ENCODE measurements at regions not wholly inside any gene's neighbourhood (a gene's known extent, or its start where the extent isn't known, plus 50 kb on each side); places are given as distances from the start of the nearest gene placed in this dataset.

DNA sequence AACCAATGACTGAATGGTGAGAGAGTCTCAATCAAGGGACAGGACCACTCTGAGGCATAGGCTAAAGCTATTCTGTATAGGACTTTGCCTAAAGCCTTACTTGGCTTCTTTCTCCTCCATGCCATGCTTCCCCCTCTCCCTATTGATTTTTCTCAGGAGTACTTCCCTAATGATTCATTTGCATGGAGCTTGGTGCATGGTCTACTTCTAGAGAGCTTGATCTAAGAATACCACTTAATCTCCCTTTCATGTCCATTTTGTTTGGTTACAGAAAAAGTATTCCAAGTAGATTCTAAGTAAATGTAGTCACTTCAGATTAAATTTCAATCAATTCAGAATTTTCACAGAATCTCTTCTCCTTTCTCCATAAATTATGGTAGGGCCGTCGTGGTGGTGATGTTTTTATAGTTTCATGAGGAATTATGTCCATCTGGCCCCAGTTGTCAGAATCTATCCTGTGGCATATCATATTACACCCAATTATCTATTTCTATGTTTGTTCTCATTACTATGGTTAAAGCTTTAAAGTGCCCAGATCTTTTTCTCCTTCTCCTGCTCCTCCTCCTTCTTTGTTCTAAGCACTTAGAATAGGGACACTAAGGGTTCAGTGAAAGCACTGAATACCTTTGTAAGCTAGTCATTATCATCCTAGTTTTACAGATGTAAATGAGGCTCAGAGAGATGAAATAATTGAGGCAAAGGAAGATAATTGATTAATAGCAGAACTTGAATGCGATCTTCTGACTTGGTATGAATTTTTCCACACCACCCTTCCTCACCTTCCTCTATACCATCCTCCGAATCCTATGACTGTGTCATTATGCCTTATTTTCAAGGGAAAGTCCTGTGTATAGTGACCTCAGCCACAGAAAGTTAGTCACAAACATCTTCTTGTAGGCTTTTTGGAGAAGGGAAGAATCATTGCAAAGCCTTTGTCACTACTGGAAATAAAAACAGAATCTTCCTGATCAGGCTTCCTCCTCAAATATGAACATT is 85.6 kb upstream of the ZRANB2 start:
- Histone ChIP-seq H3K36me3 (ENCODE audit: control insufficient read depth, insufficient read depth, low read length) (no peaks in the 10 kb centered on the region), H3K27me3 (replicated peaks; ENCODE audit: control insufficient read depth, insufficient read depth, low read length) (no peaks in the 10 kb centered on the region), H3K4me3 (replicated peaks; ENCODE audit: low read depth, low read length) (no peak overlapping the region)
- no peak for DNase-seq (ENCODE audit: extremely low read depth, insufficient read length)
- TF ChIP-seq, protein P1, sequence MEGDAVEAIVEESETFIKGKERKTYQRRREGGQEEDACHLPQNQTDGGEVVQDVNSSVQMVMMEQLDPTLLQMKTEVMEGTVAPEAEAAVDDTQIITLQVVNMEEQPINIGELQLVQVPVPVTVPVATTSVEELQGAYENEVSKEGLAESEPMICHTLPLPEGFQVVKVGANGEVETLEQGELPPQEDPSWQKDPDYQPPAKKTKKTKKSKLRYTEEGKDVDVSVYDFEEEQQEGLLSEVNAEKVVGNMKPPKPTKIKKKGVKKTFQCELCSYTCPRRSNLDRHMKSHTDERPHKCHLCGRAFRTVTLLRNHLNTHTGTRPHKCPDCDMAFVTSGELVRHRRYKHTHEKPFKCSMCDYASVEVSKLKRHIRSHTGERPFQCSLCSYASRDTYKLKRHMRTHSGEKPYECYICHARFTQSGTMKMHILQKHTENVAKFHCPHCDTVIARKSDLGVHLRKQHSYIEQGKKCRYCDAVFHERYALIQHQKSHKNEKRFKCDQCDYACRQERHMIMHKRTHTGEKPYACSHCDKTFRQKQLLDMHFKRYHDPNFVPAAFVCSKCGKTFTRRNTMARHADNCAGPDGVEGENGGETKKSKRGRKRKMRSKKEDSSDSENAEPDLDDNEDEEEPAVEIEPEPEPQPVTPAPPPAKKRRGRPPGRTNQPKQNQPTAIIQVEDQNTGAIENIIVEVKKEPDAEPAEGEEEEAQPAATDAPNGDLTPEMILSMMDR (IDR thresholded peaks at IDR 0.05; ENCODE audit: insufficient read depth, low read length, poor library complexity, severe bottlenecking): no peak

DNA sequence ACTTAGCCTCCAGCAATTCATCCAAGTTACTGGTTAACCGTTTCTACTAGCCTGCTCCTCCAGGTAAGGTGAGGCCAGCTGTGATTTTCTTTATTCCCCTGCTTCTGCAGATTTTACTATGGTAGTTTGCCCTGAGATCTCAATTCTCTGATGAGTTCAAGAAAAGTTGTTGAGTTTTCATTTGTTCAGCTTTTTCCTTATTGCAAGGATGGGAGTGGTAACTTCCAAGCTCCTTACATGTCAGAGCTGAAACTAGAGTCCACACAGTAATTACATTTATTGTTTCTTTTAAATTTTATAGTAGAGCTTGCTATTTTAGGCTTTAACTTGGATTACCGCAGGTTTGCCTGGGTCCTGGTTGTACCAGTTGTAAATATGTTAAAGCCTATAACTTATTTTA is 76.9 kb upstream of the ZRANB2 start:
- TF ChIP-seq, protein P1 (IDR thresholded peaks at IDR 0.05; ENCODE audit: insufficient read depth, low read length, poor library complexity, severe bottlenecking): no peak
- H3K4me3 ChIP-seq (replicated peaks; ENCODE audit: low read depth, low read length): no peak overlapping the region
- no peaks in the 10 kb centered on the region for H3K36me3 ChIP-seq (ENCODE audit: control insufficient read depth, insufficient read depth, low read length)
- DNase-seq (ENCODE audit: extremely low read depth, insufficient read length): no peak
- H3K27me3 ChIP-seq (replicated peaks; ENCODE audit: control insufficient read depth, insufficient read depth, low read length): no peaks in the 10 kb centered on the region

DNA sequence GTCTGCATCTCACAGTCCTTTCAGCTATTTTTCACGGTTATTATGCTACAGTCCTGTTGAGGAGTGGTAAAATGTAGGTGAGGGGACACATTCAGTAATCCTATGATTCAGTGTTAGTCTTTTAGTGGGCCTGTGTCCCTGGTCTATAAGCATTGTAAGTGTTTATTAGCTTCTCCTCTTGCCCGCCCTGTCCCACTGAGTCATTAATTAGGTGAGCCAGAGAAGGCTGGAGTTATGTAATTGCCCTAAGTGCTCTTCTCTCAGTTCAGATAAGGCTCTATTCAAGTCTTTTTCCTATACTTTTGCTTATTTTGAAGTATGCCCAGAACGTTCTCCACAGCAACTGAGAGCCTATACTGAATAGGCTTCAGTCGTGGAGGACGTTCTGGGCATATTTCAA is 76.3 kb upstream of the ZRANB2 start:
- Histone ChIP-seq H3K36me3 (ENCODE audit: control insufficient read depth, insufficient read depth, low read length) (no peaks in the 10 kb centered on the region), H3K27me3 (replicated peaks; ENCODE audit: control insufficient read depth, insufficient read depth, low read length) (no peaks in the 10 kb centered on the region), H3K4me3 (replicated peaks; ENCODE audit: low read depth, low read length) (no peak overlapping the region)
- TF ChIP-seq, protein P1 (IDR thresholded peaks at IDR 0.05; ENCODE audit: insufficient read depth, low read length, poor library complexity, severe bottlenecking): no peak
- no peak for DNase-seq (ENCODE audit: extremely low read depth, insufficient read length)

GRCh38 chr1:71156590-71156989 is 75.8 kb upstream of the ZRANB2 start:
- DNase-seq (ENCODE audit: extremely low read depth, insufficient read length): no peak
- TF ChIP-seq, protein P1 (IDR thresholded peaks at IDR 0.05; ENCODE audit: insufficient read depth, low read length, poor library complexity, severe bottlenecking): no peak
- Histone ChIP-seq H3K27me3 (replicated peaks; ENCODE audit: control insufficient read depth, insufficient read depth, low read length) (no peaks in the 10 kb centered on the region), H3K36me3 (ENCODE audit: control insufficient read depth, insufficient read depth, low read length) (no peaks in the 10 kb centered on the region), H3K4me3 (replicated peaks; ENCODE audit: low read depth, low read length) (no peak overlapping the region)

- TF ChIP-seq, protein P1 (IDR thresholded peaks at IDR 0.05; ENCODE audit: insufficient read depth, low read length, poor library complexity, severe bottlenecking): no peak
- DNase-seq (ENCODE audit: extremely low read depth, insufficient read length): no peak
- Histone ChIP-seq H3K4me3 (replicated peaks; ENCODE audit: low read depth, low read length) (no peak overlapping the region), H3K27me3 (replicated peaks; ENCODE audit: control insufficient read depth, insufficient read depth, low read length) (no peaks in the 10 kb centered on the region), H3K36me3 (ENCODE audit: control insufficient read depth, insufficient read depth, low read length) (no peaks in the 10 kb centered on the region)
These were observed 73.6 kb upstream of the ZRANB2 start for GRCh38 chr1:71154429-71154828.

Measured in GM06990 (cell line).